Left ventricle myocardium inferior (tissue), 1 donor: ENCODE measurements at regions not wholly inside any gene's neighbourhood (a gene's known extent, or its start where the extent isn't known, plus 50 kb on each side); places are given as distances from the start of the nearest gene placed in this dataset.

Experiments used
- DNase-seq: peaks from one replicate; pipeline ENCODE4 v3.0.0-alpha.2; 2020
- H3K27ac ChIP-seq: fragments of 200-600 bp; replicated peaks from 2 replicates; pipeline ENCODE4 v1.8.0; 2021
- H3K27me3 ChIP-seq: fragments of 200-600 bp; 2 replicates; pipeline ENCODE4 v1.8.0; 2021; ENCODE audit warnings: low read depth
- H3K36me3 ChIP-seq: fragments of 200-600 bp; 2 replicates; pipeline ENCODE4 v1.8.0; 2021
- H3K4me1 ChIP-seq: fragments of 200-600 bp; 2 replicates; pipeline ENCODE4 v1.8.0; 2021
- H3K4me3 ChIP-seq: fragments of 200-600 bp; 2 replicates; pipeline ENCODE4 v1.8.0; 2021; ENCODE audit warnings: mild to moderate bottlenecking, moderate library complexity
- H3K9me3 ChIP-seq: fragments of 200-600 bp; replicated peaks from 2 replicates; pipeline ENCODE4 v1.8.0; 2021
- intact Hi-C: fragments of 100-400 bp; cut with micrococcal nuclease; formaldehyde crosslinking; loops from one replicate; pipeline ENCODE4 v1.11.0; 2022
- TF ChIP-seq, protein P1 (sequence below): fragments of 200-600 bp; IDR thresholded peaks from 2 replicates; pipeline ENCODE4 v1.8.0; 2021; ENCODE audit warnings: antibody characterized with exemption, mild to moderate bottlenecking, borderline replicate concordance
- donor health status: DM: no; HTN: yes; CAD: no; lungs with severe emphysema.

DNA sequence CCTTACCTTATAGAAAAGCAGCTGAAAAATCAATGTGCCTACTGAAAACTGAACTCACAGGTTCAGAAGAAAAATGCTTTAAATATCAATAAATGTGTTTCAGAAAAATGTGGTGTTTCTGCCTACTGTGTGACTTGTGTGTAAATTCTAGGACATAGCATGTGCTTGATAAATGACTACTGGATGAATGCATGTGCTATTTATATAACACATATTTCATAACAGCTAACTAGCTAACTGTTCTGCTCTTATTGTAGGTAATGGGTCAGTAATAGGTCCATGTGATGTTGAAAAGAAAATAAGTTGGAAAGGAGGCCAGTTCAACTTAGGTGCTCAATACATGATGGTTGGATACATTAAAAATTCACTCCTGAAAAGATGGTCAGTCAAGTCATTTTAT is 993.0 kb upstream of the LCORL start:
- intact Hi-C loops, result no loop called here

DNA sequence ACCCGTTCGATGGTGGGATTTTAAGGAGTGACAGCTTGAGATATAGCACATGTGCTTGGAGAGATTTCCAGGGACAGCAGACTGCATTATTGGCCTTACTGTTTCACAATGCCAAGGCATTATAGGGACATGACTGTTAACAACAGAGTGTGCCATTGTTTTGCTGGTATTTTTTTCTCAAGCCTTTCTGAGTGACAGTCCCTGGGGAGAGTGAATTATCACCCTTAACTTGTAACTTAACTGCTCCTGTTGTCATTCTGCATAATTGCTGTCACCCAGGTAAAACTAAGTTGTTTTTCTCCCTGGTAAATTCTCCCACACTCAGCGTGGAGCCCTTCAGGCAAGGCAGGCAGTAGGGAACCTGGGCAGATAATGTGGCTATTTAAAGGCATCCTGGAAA is 989.2 kb upstream of the LCORL start:
- Histone ChIP-seq H3K36me3 (no peaks in the 10 kb centered on the region), H3K27me3 (no peaks in the 10 kb centered on the region), H3K27ac (no peak overlapping the region), H3K4me3 (no peak overlapping the region), H3K9me3 (no peaks in the 10 kb centered on the region), H3K4me1 (peaks cover 7% of the 10 kb centered on the region)
- intact Hi-C loops, result no loop called here
- TF ChIP-seq, protein P1, sequence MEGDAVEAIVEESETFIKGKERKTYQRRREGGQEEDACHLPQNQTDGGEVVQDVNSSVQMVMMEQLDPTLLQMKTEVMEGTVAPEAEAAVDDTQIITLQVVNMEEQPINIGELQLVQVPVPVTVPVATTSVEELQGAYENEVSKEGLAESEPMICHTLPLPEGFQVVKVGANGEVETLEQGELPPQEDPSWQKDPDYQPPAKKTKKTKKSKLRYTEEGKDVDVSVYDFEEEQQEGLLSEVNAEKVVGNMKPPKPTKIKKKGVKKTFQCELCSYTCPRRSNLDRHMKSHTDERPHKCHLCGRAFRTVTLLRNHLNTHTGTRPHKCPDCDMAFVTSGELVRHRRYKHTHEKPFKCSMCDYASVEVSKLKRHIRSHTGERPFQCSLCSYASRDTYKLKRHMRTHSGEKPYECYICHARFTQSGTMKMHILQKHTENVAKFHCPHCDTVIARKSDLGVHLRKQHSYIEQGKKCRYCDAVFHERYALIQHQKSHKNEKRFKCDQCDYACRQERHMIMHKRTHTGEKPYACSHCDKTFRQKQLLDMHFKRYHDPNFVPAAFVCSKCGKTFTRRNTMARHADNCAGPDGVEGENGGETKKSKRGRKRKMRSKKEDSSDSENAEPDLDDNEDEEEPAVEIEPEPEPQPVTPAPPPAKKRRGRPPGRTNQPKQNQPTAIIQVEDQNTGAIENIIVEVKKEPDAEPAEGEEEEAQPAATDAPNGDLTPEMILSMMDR, result no peak
- DNase-seq, result no peak

More for the DNA sequence above, 993.0 kb upstream of the LCORL start:
- no peak overlapping the region for H3K4me3 ChIP-seq
- no peak for DNase-seq
- H3K36me3 ChIP-seq, result no peaks in the 10 kb centered on the region
- no peak overlapping the region for H3K27ac ChIP-seq
- no peaks in the 10 kb centered on the region for H3K27me3 ChIP-seq
- H3K4me1 ChIP-seq, result peaks cover 7% of the 10 kb centered on the region
- H3K9me3 ChIP-seq, result no peaks in the 10 kb centered on the region
- TF ChIP-seq, protein P1, result no peak

DNA sequence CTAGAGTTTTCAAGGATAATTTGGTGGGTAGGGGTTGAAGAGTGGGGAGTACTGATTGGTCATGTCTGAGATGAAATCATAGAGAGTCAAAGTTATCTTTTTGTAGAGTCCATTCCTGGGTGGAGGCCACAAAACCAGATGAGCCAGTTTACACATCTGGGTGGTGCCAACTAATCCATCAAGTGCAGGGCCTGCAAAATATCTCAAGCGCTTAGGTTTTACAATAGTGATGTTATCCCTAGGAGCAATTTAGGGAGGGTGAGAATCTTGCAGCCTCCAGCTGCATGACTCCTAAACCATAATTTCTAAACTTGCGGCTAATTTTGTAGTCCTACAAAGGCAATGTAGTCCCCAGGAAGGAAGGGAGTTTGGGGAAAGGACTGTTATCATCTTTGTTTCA is 988.3 kb upstream of the LCORL start:
- H3K4me3 ChIP-seq, result no peak overlapping the region
- TF ChIP-seq, protein P1, result no peak
- no peak overlapping the region for H3K27ac ChIP-seq
- intact Hi-C loops, result no loop called here
- no peak for DNase-seq
- no peaks in the 10 kb centered on the region for H3K9me3 ChIP-seq
- no peaks in the 10 kb centered on the region for H3K36me3 ChIP-seq
- H3K4me1 ChIP-seq, result peaks cover 7% of the 10 kb centered on the region
- no peaks in the 10 kb centered on the region for H3K27me3 ChIP-seq

DNA sequence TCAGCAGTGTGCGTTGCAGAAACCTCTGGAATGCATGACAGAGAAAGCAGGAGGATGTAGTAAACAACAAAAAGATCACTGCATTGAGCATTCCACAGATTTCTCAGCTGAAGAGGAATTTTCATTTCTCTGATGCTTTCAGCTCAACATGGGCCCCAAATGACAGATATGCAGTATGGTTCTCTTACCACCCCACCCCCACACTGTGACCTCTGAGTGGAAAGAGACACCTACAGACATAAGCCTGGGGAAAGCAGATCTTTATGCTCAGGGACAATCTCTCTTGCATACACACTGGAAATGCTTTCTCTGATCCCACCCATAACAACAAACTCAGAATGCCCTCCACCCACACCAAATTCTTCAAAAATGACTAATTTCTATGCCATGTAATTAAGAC is 983.7 kb upstream of the LCORL start:
- H3K4me1 ChIP-seq, result no peaks in the 10 kb centered on the region
- intact Hi-C loops, result no loop called here
- no peak overlapping the region for H3K27ac ChIP-seq
- no peak overlapping the region for H3K4me3 ChIP-seq
- H3K9me3 ChIP-seq, result peaks cover 15% of the 10 kb centered on the region
- DNase-seq, result no peak
- no peaks in the 10 kb centered on the region for H3K27me3 ChIP-seq
- TF ChIP-seq, protein P1, result no peak
- H3K36me3 ChIP-seq, result no peaks in the 10 kb centered on the region

DNA sequence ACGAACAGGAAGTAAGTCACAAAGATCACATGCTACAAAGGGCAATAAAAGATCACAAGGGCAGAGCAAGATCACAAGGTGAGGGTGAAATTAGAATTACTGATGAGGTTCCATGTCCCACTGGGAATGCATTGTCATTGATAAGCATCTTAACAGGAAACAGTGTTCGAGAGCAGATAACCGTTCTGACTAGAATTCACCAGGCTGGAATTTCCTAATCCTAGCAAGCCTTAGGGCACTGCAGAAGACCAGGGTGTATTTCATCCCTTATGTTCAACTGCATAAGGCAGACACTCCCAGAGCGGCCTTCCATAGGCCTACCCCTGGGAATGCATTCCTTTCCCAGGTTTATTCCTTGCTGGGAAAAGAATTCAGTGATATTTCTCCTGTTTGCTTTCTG is 980.6 kb upstream of the LCORL start:
- no peak for DNase-seq
- Histone ChIP-seq H3K4me1 (no peaks in the 10 kb centered on the region), H3K4me3 (no peak overlapping the region), H3K9me3 (peaks cover 28% of the 10 kb centered on the region), H3K27me3 (no peaks in the 10 kb centered on the region), H3K36me3 (no peaks in the 10 kb centered on the region), H3K27ac (no peak overlapping the region)
- intact Hi-C loops, result no loop called here
- TF ChIP-seq, protein P1, result no peak

DNA sequence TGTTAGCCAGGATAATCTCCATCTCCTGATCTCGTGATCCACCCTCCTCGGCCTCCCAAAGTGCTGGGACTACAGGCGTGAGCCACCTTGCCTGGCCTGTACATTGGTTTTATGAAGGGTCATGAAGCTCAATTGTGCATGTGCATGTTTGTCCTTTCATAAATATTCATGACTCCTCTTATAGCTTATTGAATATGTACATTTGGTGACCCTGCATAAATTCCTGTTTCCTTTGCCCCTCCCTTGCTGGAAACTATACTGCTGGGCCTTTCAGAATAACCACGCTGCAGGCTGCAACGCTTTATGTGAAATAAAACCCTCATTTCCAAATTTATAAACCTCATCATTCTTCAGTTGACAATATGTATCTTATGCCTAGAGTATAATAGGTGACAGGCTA is 978.0 kb upstream of the LCORL start:
- intact Hi-C loops, result no loop called here
- Histone ChIP-seq H3K27ac (no peak overlapping the region), H3K4me1 (no peaks in the 10 kb centered on the region), H3K36me3 (no peaks in the 10 kb centered on the region), H3K9me3 (peaks cover 34% of the 10 kb centered on the region), H3K27me3 (no peaks in the 10 kb centered on the region), H3K4me3 (no peak overlapping the region)
- TF ChIP-seq, protein P1, result no peak
- DNase-seq, result no peak
